Keratinocyte (primary cell): ENCODE measurements at regions not wholly inside any gene's neighbourhood (a gene's known extent, or its start where the extent isn't known, plus 50 kb on each side); places are given as distances from the start of the nearest gene placed in this dataset.

Experiments
- EZH2 ChIP-seq: IDR thresholded peaks from one replicate; pipeline ENCODE4 v1.6.1; 2012; ENCODE audit warnings: inconsistent platforms, mild to moderate bottlenecking, low read length, moderate library complexity
- TF ChIP-seq, protein P1 (sequence below), 3 experiments: IDR thresholded peaks in 1 of 3; conservative IDR thresholded peaks in 1 of 3; optimal IDR thresholded peaks in 1 of 3; 2 replicates in 2 of 3; 3 replicates in 1 of 3; pipeline versions ENCODE3 to v1.5.1; 2011; ENCODE audit warnings: low read length in 3 of 3, mild to moderate bottlenecking in 3 of 3, moderate library complexity in 2 of 3, control low read depth in 1 of 3, inconsistent platforms in 1 of 3; ENCODE audit not compliant: insufficient read depth in 2 of 3; ENCODE audit errors: extremely low read depth in 1 of 3

- TF ChIP-seq, protein P1, sequence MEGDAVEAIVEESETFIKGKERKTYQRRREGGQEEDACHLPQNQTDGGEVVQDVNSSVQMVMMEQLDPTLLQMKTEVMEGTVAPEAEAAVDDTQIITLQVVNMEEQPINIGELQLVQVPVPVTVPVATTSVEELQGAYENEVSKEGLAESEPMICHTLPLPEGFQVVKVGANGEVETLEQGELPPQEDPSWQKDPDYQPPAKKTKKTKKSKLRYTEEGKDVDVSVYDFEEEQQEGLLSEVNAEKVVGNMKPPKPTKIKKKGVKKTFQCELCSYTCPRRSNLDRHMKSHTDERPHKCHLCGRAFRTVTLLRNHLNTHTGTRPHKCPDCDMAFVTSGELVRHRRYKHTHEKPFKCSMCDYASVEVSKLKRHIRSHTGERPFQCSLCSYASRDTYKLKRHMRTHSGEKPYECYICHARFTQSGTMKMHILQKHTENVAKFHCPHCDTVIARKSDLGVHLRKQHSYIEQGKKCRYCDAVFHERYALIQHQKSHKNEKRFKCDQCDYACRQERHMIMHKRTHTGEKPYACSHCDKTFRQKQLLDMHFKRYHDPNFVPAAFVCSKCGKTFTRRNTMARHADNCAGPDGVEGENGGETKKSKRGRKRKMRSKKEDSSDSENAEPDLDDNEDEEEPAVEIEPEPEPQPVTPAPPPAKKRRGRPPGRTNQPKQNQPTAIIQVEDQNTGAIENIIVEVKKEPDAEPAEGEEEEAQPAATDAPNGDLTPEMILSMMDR (optimal IDR thresholded peaks at IDR 0.05 in 1 of 3, IDR thresholded peaks at IDR 0.05 in 1 of 3, conservative IDR thresholded peaks at IDR 0.05 in 1 of 3; ENCODE audit: extremely low read depth in 1 of 3, insufficient read depth in 2 of 3, low read length in 3 of 3) = peak in 2 of 3 experiments; percentile 54 to 60
- TF ChIP-seq EZH2 = no peak
Measured at GRCh38 chr6:152863618-152864326, 113.2 kb downstream of the VIP start.
